MCF 10A (cell line): ENCODE measurements at regions not wholly inside any gene's neighbourhood (a gene's known extent, or its start where the extent isn't known, plus 50 kb on each side); places are given as distances from the start of the nearest gene placed in this dataset.

Experiments
- BruUV-seq: library from RNA; stranded (reverse); fragments of 400-500 nt; replicated peaks from 2 replicates; lab custom pipeline; 2021; lab: Mats Ljungman, UMichigan
- CTCF ChIA-PET: fragments of 300-600 bp; sonication (Branson Sonifier 250); formaldehyde crosslinking; extraction: SDS; loops from one replicate; lab custom pipeline; 2021; ENCODE audit warnings: antibody characterized with exemption, inconsistent platforms; lab: Yijun Ruan, JAX
- POLR2A ChIA-PET: fragments of 300-600, 350-650 bp; sonication (Branson Sonifier 250); formaldehyde crosslinking; extraction: SDS; loops from one replicate; lab custom pipeline; 2020; ENCODE audit warnings: antibody characterized with exemption, inconsistent platforms; lab: Yijun Ruan, JAX
- DNase-seq: peaks from one replicate; pipeline ENCODE4 v3.0.0-alpha.2; 2018; ENCODE audit not compliant: unreplicated experiment
- H3K27ac Mint-ChIP-seq: one replicate; pipeline ENCODE4 v1.8.0; 2022; ENCODE audit warnings: mild to moderate bottlenecking, low read depth, mixed read lengths; ENCODE audit not compliant: unreplicated experiment
- H3K27me3 Mint-ChIP-seq: one replicate; pipeline ENCODE4 v1.8.0; 2022; ENCODE audit warnings: mixed read lengths; ENCODE audit not compliant: insufficient read depth, unreplicated experiment
- H3K36me3 Mint-ChIP-seq: one replicate; pipeline ENCODE4 v1.8.0; 2022; ENCODE audit warnings: mild to moderate bottlenecking, moderate library complexity, mixed read lengths; ENCODE audit not compliant: insufficient read depth, unreplicated experiment
- H3K4me1 Mint-ChIP-seq: one replicate; pipeline ENCODE4 v1.8.0; 2022; ENCODE audit warnings: mixed read lengths; ENCODE audit not compliant: insufficient read depth, unreplicated experiment
- H3K4me3 Mint-ChIP-seq: one replicate; pipeline ENCODE4 v1.8.0; 2022; ENCODE audit warnings: mild to moderate bottlenecking, moderate library complexity, mixed read lengths; ENCODE audit not compliant: unreplicated experiment
- H3K9me3 Mint-ChIP-seq: one replicate; pipeline ENCODE4 v1.8.0; 2022; ENCODE audit warnings: mixed read lengths; ENCODE audit not compliant: unreplicated experiment
- CTCF ChIP-seq: fragments of 200-600 bp; IDR thresholded peaks from one replicate; pipeline ENCODE4 v1.8.0; 2022; ENCODE audit warnings: antibody characterized with exemption, mild to moderate bottlenecking; ENCODE audit not compliant: unreplicated experiment
- intact Hi-C: fragments of 100-400 bp; cut with micrococcal nuclease; formaldehyde crosslinking; loops from 2 replicates; pipeline ENCODE4 v1.14.1; 2022

GRCh38 chr3:82800248-82800647, 1038.8 kb upstream of the GBE1 start:
- BruUV-seq = no TSS peak
- ChIA-PET CTCF (no interaction called here), POLR2A (no interaction called here)
- Mint-ChIP-seq H3K4me1 (no peaks in the 10 kb centered on the region), H3K9me3 (no peaks in the 10 kb centered on the region), H3K27me3 (no peaks in the 10 kb centered on the region), H3K27ac (no peak overlapping the region), H3K4me3 (no peak overlapping the region), H3K36me3 (no peaks in the 10 kb centered on the region)
- TF ChIP-seq CTCF = no peak
- intact Hi-C loops = no loop called here
- DNase-seq = no peak

- H3K9me3 Mint-ChIP-seq = no peaks in the 10 kb centered on the region
- BruUV-seq = no TSS peak
- no peak overlapping the region for H3K27ac Mint-ChIP-seq
- no peaks in the 10 kb centered on the region for H3K36me3 Mint-ChIP-seq
- POLR2A ChIA-PET = no interaction called here
- no peaks in the 10 kb centered on the region for H3K4me1 Mint-ChIP-seq
- TF ChIP-seq CTCF = no peak
- no peak for DNase-seq
- H3K4me3 Mint-ChIP-seq = no peak overlapping the region
- CTCF ChIA-PET = interaction anchor here (0.5 kb wide), 1 partner anchor 42 kb away, joined by 3 read pairs; no protein-coding TSS in a partner anchor
- intact Hi-C loops = no loop called here
- H3K27me3 Mint-ChIP-seq = no peaks in the 10 kb centered on the region
Observed at GRCh38 chr3:82796765-82797164, 1035.3 kb upstream of the GBE1 start.

DNA sequence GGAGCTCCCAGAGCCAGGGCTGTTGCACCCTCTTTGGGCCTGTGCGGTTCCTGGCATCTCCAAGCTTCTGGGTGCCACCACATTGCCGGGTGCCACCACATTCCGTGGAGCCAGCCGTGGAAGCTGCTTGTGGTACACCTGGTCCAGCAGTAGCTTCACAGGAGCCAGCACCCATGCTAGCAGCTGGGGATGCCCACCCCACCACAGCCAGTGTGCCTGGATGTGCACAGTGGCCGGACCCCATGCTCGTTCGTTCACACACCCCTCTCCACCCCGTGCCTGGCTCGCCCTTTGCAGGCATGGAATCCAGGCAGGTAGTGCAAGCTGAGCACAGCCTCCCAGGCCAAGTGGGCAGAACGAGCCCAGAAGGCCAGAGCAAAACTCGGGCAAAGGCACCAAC, 1029.8 kb upstream of the GBE1 start:
- H3K4me1 Mint-ChIP-seq = no peaks in the 10 kb centered on the region
- no peak for TF ChIP-seq CTCF
- no peak for DNase-seq
- no peaks in the 10 kb centered on the region for H3K36me3 Mint-ChIP-seq
- H3K9me3 Mint-ChIP-seq = no peaks in the 10 kb centered on the region
- H3K4me3 Mint-ChIP-seq = no peak overlapping the region
- CTCF ChIA-PET = no interaction called here
- no peaks in the 10 kb centered on the region for H3K27me3 Mint-ChIP-seq
- BruUV-seq = no TSS peak
- H3K27ac Mint-ChIP-seq = no peak overlapping the region
- intact Hi-C loops = no loop called here
- POLR2A ChIA-PET = no interaction called here

GRCh38 chr3:82790307-82791097, 1029.1 kb upstream of the GBE1 start:
- DNase-seq = no peak
- BruUV-seq = no TSS peak
- intact Hi-C loops = no loop called here
- H3K27me3 Mint-ChIP-seq = no peaks in the 10 kb centered on the region
- ChIA-PET CTCF (no interaction called here), POLR2A (no interaction called here)
- no peaks in the 10 kb centered on the region for H3K4me1 Mint-ChIP-seq
- H3K36me3 Mint-ChIP-seq = no peaks in the 10 kb centered on the region
- no peaks in the 10 kb centered on the region for H3K9me3 Mint-ChIP-seq
- no peak for TF ChIP-seq CTCF
- no peak overlapping the region for H3K4me3 Mint-ChIP-seq
- no peak overlapping the region for H3K27ac Mint-ChIP-seq
